AG09319 (cell line): ENCODE measurements at regions not wholly inside any gene's neighbourhood (a gene's known extent, or its start where the extent isn't known, plus 50 kb on each side); places are given as distances from the start of the nearest gene placed in this dataset.

Experiments
- DNase-seq: peaks from one replicate; pipeline ENCODE4 v3.0.0-alpha.2; 2010; ENCODE audit warnings: low read depth; ENCODE audit errors: extremely low read depth
- TF ChIP-seq, protein P1 (sequence below): IDR thresholded peaks from 2 replicates; pipeline ENCODE4 v1.5.1; 2011; ENCODE audit warnings: low read depth, mild to moderate bottlenecking, inconsistent platforms, low read length, moderate library complexity

GRCh38 chr7:80347173-80347572 lies 164.7 kb downstream of the GNAT3 start:
- no peak for DNase-seq
- TF ChIP-seq, protein P1, sequence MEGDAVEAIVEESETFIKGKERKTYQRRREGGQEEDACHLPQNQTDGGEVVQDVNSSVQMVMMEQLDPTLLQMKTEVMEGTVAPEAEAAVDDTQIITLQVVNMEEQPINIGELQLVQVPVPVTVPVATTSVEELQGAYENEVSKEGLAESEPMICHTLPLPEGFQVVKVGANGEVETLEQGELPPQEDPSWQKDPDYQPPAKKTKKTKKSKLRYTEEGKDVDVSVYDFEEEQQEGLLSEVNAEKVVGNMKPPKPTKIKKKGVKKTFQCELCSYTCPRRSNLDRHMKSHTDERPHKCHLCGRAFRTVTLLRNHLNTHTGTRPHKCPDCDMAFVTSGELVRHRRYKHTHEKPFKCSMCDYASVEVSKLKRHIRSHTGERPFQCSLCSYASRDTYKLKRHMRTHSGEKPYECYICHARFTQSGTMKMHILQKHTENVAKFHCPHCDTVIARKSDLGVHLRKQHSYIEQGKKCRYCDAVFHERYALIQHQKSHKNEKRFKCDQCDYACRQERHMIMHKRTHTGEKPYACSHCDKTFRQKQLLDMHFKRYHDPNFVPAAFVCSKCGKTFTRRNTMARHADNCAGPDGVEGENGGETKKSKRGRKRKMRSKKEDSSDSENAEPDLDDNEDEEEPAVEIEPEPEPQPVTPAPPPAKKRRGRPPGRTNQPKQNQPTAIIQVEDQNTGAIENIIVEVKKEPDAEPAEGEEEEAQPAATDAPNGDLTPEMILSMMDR, result no peak

GRCh38 chr7:80346704-80347103 lies 165.2 kb downstream of the GNAT3 start:
- TF ChIP-seq, protein P1, result no peak
- no peak for DNase-seq

- TF ChIP-seq, protein P1, result no peak
- no peak for DNase-seq
These were observed 176.2 kb downstream of the GNAT3 start for GRCh38 chr7:80335511-80336231.

- DNase-seq, result no peak
- TF ChIP-seq, protein P1, result no peak
These were observed 177.0 kb downstream of the GNAT3 start for GRCh38 chr7:80334908-80335307.

DNA sequence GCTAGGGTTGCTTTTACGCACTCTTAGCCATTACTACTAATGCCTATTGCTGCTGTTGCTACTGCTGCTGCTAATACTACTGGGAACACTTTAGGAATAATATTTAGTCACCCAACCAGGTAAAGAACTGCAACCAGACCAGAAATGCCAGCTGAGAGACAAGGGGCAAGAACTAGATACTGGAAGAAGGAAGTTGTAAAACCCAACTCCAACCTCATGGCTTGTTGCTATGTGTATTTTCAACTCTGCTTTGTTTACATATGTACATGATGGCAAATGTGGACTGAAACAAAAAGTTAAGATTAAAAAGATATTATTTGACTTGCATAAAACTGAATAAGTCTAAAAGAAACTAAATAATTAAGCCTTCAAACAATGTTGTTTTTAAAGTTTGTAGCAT lies 177.7 kb downstream of the GNAT3 start:
- no peak for DNase-seq
- TF ChIP-seq, protein P1, result no peak

DNA sequence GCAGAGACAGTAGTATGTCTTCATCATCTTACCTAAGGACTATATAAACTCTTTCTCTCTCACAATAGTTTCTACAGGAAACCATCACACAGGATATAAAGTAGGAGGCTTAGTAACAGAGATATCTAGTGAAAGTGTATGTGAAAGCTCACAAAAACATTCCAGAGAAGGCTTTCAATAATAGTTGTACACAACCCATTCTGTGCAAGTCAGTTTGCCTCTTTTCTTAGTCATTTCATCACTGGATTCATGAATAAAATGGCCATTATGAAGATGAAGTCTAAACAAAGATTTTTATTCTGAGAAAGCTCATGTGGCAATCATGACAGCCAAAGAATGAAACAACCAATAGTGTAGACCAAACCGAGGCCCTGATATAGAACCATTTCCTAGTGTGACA lies 178.8 kb downstream of the GNAT3 start:
- DNase-seq, result no peak
- TF ChIP-seq, protein P1, result no peak

DNA sequence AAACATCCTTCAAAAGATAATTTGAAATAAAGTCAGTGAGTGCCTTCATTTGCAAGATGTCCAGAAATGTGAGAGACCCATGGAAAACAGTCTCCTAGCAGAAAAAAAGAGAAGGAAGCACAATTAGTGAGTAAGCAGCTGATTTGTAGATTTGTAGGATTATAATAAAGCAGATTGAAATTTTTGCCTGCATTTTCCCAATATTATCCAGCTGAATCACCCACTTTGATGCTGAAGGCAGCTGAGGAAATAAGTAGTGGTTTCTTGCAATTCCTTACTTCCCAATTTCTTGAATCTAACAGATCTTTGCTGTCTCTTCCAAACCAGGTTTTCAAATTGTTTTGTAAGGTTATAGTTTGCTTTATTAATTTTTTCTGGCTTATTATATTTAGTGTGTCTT lies 181.4 kb downstream of the GNAT3 start:
- peak; percentile 45 for DNase-seq
- TF ChIP-seq, protein P1, result no peak
